Activated CD4-positive, alpha-beta T cell treated with anti-CD3 and anti-CD28 coated beads, Interleukin-2, Interleukin-4, amounts not matched to agents 100 ng/mL and 50 ng/mL, durations not matched to agents 16 hours and 8 hours (primary cell): ENCODE measurements at regions not wholly inside any gene's neighbourhood (a gene's known extent, or its start where the extent isn't known, plus 50 kb on each side); places are given as distances from the start of the nearest gene placed in this dataset.
"Not testable (repeated sequence)": the region's sequence is repeated elsewhere in the genome, so short reads cannot be mapped to it uniquely, and the experiment has no call there.

Source experiments
- DNase-seq: peaks from one replicate; pipeline ENCODE4 v3.0.0-alpha.2; 2020; ENCODE audit warnings: low spot score

GRCh38 chr12:86574143-86574542 lies 318.0 kb upstream of the MGAT4C start:
- no peak for DNase-seq

- DNase-seq = no peak
These were observed 316.3 kb upstream of the MGAT4C start for GRCh38 chr12:86572455-86572854.

- DNase-seq = no peak
These were observed 308.8 kb upstream of the MGAT4C start for GRCh38 chr12:86565038-86565437.

GRCh38 chr12:86555491-86555890 lies 299.3 kb upstream of the MGAT4C start:
- DNase-seq = not testable (repeated sequence)

GRCh38 chr12:86551146-86551571 lies 295.0 kb upstream of the MGAT4C start:
- no peak for DNase-seq

- no peak for DNase-seq
These were observed 294.3 kb upstream of the MGAT4C start for GRCh38 chr12:86550218-86551145.

GRCh38 chr12:86543716-86544115 lies 287.5 kb upstream of the MGAT4C start:
- DNase-seq = no peak

GRCh38 chr12:86530996-86531655 lies 274.9 kb upstream of the MGAT4C start:
- no peak for DNase-seq

GRCh38 chr12:86526060-86526595 lies 269.9 kb upstream of the MGAT4C start:
- DNase-seq = no peak

GRCh38 chr12:86523844-86524243 lies 267.7 kb upstream of the MGAT4C start:
- no peak for DNase-seq

GRCh38 chr12:86521870-86522269 lies 265.7 kb upstream of the MGAT4C start:
- no peak for DNase-seq

- no peak for DNase-seq
These were observed 257.0 kb upstream of the MGAT4C start for GRCh38 chr12:86513226-86513625.

- no peak for DNase-seq
These were observed 240.4 kb upstream of the MGAT4C start for GRCh38 chr12:86496595-86496994.

- DNase-seq = no peak
These were observed 228.3 kb upstream of the MGAT4C start for GRCh38 chr12:86484473-86484872.

GRCh38 chr12:86473231-86473630 lies 217.0 kb upstream of the MGAT4C start:
- no peak for DNase-seq

- DNase-seq = no peak
These were observed 200.6 kb upstream of the MGAT4C start for GRCh38 chr12:86456776-86457175.

GRCh38 chr12:86456241-86456640 lies 200.1 kb upstream of the MGAT4C start:
- no peak for DNase-seq

GRCh38 chr12:86445356-86445755 lies 189.2 kb upstream of the MGAT4C start:
- no peak for DNase-seq

GRCh38 chr12:86435053-86435452 lies 178.9 kb upstream of the MGAT4C start:
- no peak for DNase-seq

GRCh38 chr12:86429824-86430223 lies 173.6 kb upstream of the MGAT4C start:
- DNase-seq = no peak

GRCh38 chr12:86421333-86421732 lies 165.1 kb upstream of the MGAT4C start:
- DNase-seq = no peak

GRCh38 chr12:86414201-86414600 lies 158.0 kb upstream of the MGAT4C start:
- DNase-seq = no peak

GRCh38 chr12:86411710-86412109 lies 155.5 kb upstream of the MGAT4C start:
- no peak for DNase-seq
